T-helper 1 cell (primary cell): ENCODE measurements at regions not wholly inside any gene's neighbourhood (a gene's known extent, or its start where the extent isn't known, plus 50 kb on each side); places are given as distances from the start of the nearest gene placed in this dataset.
"Not testable (repeated sequence)": the region's sequence is repeated elsewhere in the genome, so short reads cannot be mapped to it uniquely, and the experiment has no call there.

Source experiments
- DNase-seq, 5 donors: peaks; one replicate each; pipeline ENCODE4 v3.0.0-alpha.2; 2012 to 2020

GRCh38 chr4:180973894-180974293 is 1269.3 kb upstream of the TENM3 start:
- no peak for DNase-seq

DNA sequence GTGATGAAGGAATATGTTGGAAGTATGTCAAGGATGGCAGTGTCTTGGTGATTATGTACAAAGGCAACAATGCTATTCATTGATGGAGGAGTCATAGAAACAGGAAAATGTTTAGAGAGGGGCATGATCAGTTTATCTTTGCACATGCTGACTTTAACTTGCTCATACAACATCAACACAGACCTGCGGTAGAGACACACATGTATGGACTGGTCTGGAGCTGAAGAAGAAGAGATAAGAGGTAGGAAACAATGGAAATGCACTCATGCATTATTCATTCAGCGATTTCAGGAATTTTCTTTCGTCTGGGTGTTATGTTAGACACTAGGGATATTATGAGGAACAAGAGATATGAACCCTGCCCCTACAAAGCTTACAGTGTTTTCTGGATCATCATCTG is 1252.3 kb upstream of the TENM3 start:
- no peak for DNase-seq

- DNase-seq = no peak
These were observed 1249.9 kb upstream of the TENM3 start for GRCh38 chr4:180993244-180993836.

DNA sequence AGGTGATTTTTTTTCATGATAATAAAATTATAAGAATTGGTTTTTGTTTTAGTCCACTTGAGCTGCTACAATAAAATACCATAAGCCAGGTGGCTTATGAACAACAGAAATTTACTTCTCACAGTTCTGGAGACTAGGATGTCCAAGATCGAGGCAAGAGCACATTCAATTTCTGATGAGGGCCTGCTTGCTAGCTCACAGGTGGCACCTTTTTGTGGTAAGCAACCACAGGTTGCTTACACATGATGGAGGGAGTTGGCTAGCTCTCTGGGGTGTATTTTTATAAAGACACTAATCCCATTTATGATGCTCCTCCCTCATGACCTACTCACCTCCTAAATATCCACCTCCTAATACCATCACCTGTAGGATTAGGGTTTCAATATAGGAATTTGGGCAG is 1248.5 kb upstream of the TENM3 start:
- DNase-seq = no peak

- DNase-seq = no peak
These were observed 1244.0 kb upstream of the TENM3 start for GRCh38 chr4:180999217-180999616.

GRCh38 chr4:181004056-181004455 is 1239.1 kb upstream of the TENM3 start:
- DNase-seq = no peak

DNA sequence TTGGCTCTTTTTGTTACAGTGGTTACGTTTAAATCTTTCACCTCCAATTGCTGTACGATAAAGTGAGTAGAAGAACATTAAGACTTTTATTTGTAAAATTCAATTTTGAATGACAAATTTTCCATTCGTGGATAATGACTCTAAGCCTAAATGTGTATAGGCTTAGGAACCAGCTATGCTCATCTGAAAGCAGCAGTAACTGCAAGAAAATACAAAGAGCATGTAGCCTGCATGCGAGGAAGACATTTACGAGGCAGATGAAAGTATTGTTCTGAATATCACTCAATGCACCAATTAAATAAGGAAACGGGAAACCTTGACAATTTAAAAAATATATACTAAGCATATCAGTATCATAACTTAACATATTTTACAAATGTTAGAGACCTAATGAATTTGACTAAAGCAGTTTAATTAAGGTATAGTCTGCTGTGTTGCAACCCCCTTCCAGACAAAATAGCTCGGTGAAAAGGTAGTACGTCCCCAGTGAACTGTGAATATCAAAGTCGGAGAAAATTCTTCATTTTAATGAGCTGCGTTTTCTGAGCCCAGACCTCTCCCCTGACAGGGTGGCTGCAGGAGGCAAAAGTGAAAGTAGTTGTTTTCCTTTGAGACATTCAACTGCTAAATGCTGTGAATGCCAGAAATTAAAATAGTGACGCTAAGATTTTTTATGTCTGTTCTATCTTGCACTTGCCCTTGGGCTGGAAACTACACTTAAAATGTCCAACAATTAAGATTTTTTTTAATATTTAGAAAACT is 1236.5 kb upstream of the TENM3 start:
- no peak for DNase-seq

DNA sequence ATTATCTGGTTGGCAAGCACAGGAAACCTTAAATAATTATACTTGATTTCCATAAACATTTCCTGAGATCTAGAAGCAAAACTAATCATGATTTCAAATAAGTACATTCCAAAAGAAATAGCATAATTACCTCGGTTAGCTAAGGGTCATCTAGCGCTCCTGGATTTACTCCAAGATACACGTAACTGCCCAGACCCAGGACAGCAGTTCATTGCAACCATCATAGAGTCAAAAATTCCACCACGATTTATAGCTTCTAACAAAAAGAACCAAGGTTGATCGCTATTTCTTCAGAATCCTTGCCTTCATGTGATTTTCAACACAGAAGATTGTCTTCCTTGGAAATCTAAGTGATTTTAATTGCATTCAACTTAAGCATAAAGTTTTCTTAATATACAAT is 1235.5 kb upstream of the TENM3 start:
- DNase-seq = no peak

GRCh38 chr4:181008164-181008563 is 1235.0 kb upstream of the TENM3 start:
- no peak for DNase-seq

DNA sequence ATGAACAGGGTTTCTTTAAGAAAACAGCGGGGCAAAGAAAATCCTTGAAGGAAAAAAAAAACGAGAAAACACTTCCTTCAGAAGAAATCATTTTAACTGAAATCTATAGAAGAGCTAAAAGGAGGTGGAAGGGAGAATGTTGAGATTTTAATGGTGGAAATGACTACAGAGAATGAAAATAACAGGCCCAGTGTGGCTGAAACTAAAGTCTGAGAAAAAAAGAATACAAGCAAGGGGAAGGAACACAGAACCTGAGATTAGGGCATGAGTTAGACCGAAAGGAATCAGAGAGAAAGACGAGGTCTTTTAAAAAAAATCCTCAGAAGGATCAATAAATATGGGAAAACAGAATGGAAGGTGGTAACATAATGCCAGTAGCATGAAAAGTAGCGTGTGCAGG is 1230.0 kb upstream of the TENM3 start:
- DNase-seq = no peak

DNA sequence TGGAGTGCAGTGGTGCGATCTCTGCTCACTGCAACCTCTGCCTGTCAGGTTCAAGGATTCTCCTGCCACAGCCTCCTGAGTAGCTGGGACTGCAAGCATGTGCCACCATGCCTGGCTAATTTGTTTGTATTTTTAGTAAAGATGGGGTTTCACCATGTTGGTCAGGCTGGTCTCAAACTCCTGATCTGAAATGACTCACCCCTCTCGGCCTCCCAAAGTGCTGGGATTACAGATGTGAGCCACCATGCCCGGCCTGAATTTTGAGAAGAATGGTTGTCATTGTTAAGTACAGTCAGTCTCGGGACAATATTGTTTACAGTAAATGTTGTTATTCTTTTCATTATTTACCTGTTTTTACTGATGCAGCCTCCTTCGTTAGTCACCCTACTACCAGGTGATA is 1226.2 kb upstream of the TENM3 start:
- no peak for DNase-seq

GRCh38 chr4:181018472-181018871 is 1224.7 kb upstream of the TENM3 start:
- DNase-seq = no peak

DNA sequence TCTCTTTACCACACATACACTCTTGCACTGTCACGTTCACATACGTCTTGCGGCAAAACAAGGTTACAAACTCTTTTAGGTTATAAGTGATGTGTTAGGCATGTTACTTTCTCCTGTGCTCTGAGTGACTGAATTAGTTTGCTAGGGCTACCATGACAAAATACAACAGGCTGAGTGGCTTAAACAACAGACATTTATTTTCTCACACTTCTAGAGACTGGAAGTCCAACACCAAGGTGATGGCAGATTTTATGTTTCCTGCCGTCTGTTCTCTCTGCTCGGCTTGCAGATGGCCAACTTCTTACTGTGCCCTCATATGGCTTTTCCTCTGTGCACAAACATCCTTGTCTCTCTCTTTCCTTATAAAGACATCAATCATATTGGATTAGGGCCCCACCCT is 1224.3 kb upstream of the TENM3 start:
- DNase-seq = no peak

- no peak for DNase-seq
These were observed 1222.7 kb upstream of the TENM3 start for GRCh38 chr4:181020456-181020855.

DNA sequence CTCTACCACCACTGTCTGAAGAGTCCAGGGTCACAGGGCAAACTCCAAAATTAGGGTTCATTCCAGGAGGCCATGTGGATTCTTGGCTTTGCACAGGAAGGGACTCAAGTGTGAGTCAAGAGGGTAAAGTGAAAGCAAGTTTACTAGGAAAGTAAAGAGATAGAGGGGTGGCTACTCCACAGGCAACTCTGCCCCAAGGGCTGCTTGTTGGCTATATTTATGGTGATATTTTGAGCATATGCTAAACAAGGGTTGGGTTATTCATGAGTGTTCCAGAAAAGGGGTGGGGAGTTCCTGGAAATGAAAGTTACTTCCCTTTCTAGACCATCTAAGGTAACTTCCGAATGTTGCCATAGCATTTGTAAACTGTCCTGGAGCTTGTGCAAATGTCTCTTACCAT is 1222.0 kb upstream of the TENM3 start:
- DNase-seq = no peak

GRCh38 chr4:181030135-181030921 is 1212.9 kb upstream of the TENM3 start:
- DNase-seq = not testable (repeated sequence)

DNA sequence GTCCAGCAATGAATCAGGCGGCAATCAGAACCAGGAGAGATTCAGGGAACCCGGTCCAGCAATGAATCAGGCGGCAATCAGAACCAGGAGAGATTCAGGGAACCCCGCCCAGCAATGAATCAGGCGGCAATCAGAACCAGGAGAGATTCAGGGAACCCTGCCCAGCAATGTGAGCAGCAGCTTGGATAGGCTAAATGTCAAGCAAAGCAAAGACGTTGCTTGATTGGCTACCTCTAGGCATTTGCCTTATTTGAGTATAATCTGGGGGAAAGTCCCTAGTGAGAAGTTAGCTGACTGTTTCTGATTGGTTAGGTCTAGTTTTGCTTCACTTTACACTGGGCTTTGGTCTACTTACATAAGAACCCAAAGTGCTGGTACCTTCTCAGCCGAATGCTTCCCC is 1212.2 kb upstream of the TENM3 start:
- no peak for DNase-seq

- no peak for DNase-seq
These were observed 1199.7 kb upstream of the TENM3 start for GRCh38 chr4:181043486-181043885.

DNA sequence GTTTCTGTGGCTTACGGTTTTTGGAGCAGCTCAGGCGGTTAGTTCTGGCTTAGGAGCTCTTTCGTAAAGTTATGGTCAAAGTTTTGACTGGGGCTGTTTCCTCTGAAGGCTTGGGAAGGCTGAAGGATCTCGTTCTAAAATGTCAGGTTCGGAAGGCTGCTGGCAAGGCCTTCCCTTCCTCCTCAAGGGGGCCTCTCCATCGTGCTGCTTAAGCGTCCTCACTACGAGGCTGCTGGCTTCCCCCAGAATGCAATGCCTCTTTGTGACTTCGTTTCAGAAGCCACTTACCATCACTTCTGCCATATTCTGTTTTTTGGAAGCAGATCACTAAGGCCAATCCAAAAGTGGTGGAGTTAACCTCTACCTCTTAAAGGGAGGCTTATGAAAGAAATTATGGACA is 1196.4 kb upstream of the TENM3 start:
- DNase-seq = no peak

DNA sequence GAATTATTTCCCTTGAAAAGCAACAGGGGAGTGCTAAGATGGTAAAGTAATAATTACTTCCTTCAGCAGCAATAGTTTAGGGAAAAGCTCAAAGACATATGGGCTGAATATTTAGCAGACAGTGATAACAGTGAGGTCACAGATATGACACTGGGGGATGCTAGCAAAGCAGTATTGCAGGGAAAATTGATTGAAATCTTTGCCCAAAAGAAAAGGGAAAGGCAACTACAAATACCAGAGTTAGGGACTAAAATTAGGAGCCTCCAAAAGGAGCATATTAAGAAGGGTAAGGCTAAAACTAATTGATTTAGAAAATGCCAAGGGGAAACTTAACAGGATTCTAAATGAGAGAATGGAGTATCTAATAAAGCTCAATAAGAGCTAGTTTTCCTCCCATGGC is 1191.3 kb upstream of the TENM3 start:
- DNase-seq = no peak

DNA sequence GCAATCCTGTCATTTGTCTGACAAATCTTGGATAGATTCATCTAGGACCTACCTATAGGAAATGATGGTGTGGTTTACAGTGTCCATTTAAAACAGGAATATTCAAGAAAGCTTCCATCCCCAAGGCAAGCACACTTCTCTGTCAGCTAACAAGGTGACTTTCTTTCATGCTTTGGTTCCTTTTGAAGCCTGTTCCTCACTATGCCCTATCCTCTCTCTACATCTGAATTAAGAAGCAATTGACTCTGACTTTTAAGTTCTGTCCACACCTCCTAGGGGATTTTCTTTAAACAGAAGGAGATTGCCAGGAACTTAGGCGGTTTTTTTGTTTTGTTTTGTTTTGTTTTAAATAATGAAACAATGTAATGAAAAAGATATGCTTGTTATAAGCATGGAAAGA is 1181.4 kb upstream of the TENM3 start:
- DNase-seq = no peak

DNA sequence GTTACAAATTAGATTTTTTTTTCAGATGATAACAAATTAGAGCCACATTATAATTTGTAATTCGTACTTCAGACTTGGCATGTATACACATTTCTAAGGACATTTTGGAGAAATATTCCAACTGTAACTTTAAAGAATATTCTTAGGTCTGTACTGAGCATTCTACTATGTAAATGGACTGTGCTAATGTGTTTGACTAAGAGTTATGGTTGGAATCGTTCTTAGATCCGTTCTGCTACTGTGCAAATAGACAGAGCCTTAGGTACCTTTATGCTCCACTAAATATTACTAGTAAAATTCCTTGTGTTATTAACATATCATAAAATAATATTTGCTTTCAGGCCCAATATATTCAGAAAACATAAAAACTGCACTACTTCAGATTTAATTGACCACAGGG is 1180.0 kb upstream of the TENM3 start:
- DNase-seq = no peak

GRCh38 chr4:181077341-181077740 is 1165.9 kb upstream of the TENM3 start:
- no peak for DNase-seq

GRCh38 chr4:181078196-181078595 is 1165.0 kb upstream of the TENM3 start:
- DNase-seq = no peak
